ENCODE measurements at regions not wholly inside any gene's neighbourhood (a gene's known extent, or its start where the extent isn't known, plus 50 kb on each side); places are given as distances from the start of the nearest gene placed in this dataset.
"Not testable (repeated sequence)": the region's sequence is repeated elsewhere in the genome, so short reads cannot be mapped to it uniquely, and the experiment has no call there.

- DNase-seq (no peak), ATAC-seq (replicated peaks in 1 of 4) (no peak)
- POLR2A ChIA-PET: no interaction called here
- Mint-ChIP-seq H3K4me3 (no peak overlapping the region), H3K36me3 (no peaks in the 10 kb centered on the region), H3K27me3 (no peaks in the 10 kb centered on the region), H3K27ac (no peak overlapping the region), H3K4me1 (no peaks in the 10 kb centered on the region), H3K9me3 (peaks cover 4 to 38% (median 27%) of the 10 kb centered on the region in 3 donors)
- no peaks in the 10 kb centered on the region for H3K9me3 ChIP-seq
- H3K4me3 ChIP-seq (ENCODE audit: control insufficient read depth in 1 of 2, extremely low read depth in 1 of 2, low read length in 1 of 2): no peak overlapping the region
- H3K27me3 ChIP-seq (replicated peaks in 1 of 2; ENCODE audit: control insufficient read depth in 2 of 2, extremely low read depth in 1 of 2, insufficient read depth in 2 of 2, low read length in 1 of 2): no peaks in the 10 kb centered on the region
- no peaks in the 10 kb centered on the region for H3K4me1 ChIP-seq (ENCODE audit: control insufficient read depth in 1 of 2, extremely low read depth in 1 of 2, insufficient read depth in 2 of 2, low read length in 2 of 2)
- no CpG with 5 or more reads among the region's 5 CpGs for WGBS (ENCODE audit: insufficient coverage)
- CTCF ChIA-PET: no interaction called here
- no peak overlapping the region for H3K27ac ChIP-seq (ENCODE audit: low read length)
- H3K36me3 ChIP-seq (ENCODE audit: control insufficient read depth in 2 of 2, extremely low read depth in 1 of 2, insufficient read depth in 1 of 2, low read length in 1 of 2): no peaks in the 10 kb centered on the region
Observed at GRCh38 chr9:12329623-12329985, 363.6 kb upstream of the TYRP1 start.

- H3K36me3 ChIP-seq (ENCODE audit: control insufficient read depth in 2 of 2, extremely low read depth in 1 of 2, insufficient read depth in 1 of 2, low read length in 1 of 2); H3K4me3 ChIP-seq (ENCODE audit: control insufficient read depth in 1 of 2, extremely low read depth in 1 of 2, low read length in 1 of 2); CTCF ChIA-PET; H3K4me1 Mint-ChIP-seq; H3K4me1 ChIP-seq (ENCODE audit: control insufficient read depth in 1 of 2, extremely low read depth in 1 of 2, insufficient read depth in 2 of 2, low read length in 2 of 2); H3K9me3 ChIP-seq; H3K27me3 Mint-ChIP-seq; H3K27ac ChIP-seq (ENCODE audit: low read length); H3K27ac Mint-ChIP-seq; POLR2A ChIA-PET; ATAC-seq (replicated peaks in 1 of 4); H3K4me3 Mint-ChIP-seq; H3K27me3 ChIP-seq (replicated peaks in 1 of 2; ENCODE audit: control insufficient read depth in 2 of 2, extremely low read depth in 1 of 2, insufficient read depth in 2 of 2, low read length in 1 of 2); DNase-seq; H3K36me3 Mint-ChIP-seq: not testable (repeated sequence)
- peaks cover 4 to 15% (median 13%) of the 10 kb centered on the region in 3 donors for H3K9me3 Mint-ChIP-seq
- WGBS (ENCODE audit: insufficient coverage): 88% methylated on average over 23 of the region's 26 CpGs
Observed at GRCh38 chr9:12333966-12334365, 359.2 kb upstream of the TYRP1 start.

GRCh38 chr9:12350775-12351174, 342.4 kb upstream of the TYRP1 start:
- Histone ChIP-seq H3K9me3 (no peaks in the 10 kb centered on the region), H3K4me1 (ENCODE audit: control insufficient read depth in 1 of 2, extremely low read depth in 1 of 2, insufficient read depth in 2 of 2, low read length in 2 of 2) (no peaks in the 10 kb centered on the region), H3K27me3 (replicated peaks in 1 of 2; ENCODE audit: control insufficient read depth in 2 of 2, extremely low read depth in 1 of 2, insufficient read depth in 2 of 2, low read length in 1 of 2) (no peaks in the 10 kb centered on the region), H3K27ac (ENCODE audit: low read length) (no peak overlapping the region), H3K4me3 (ENCODE audit: control insufficient read depth in 1 of 2, extremely low read depth in 1 of 2, low read length in 1 of 2) (no peak overlapping the region), H3K36me3 (ENCODE audit: control insufficient read depth in 2 of 2, extremely low read depth in 1 of 2, insufficient read depth in 1 of 2, low read length in 1 of 2) (no peaks in the 10 kb centered on the region)
- ChIA-PET CTCF (no interaction called here), POLR2A (no interaction called here)
- Mint-ChIP-seq H3K4me1 (no peaks in the 10 kb centered on the region), H3K27me3 (no peaks in the 10 kb centered on the region), H3K4me3 (no peak overlapping the region), H3K27ac (no peak overlapping the region), H3K36me3 (no peaks in the 10 kb centered on the region), H3K9me3 (peaks cover 14 to 52% (median 22%) of the 10 kb centered on the region in 3 donors)
- no CpG with 5 or more reads among the region's 1 CpG for WGBS (ENCODE audit: insufficient coverage)
- ATAC-seq (replicated peaks in 1 of 4) (no peak), DNase-seq (no peak)

GRCh38 chr9:12351293-12352044, 341.7 kb upstream of the TYRP1 start:
- ChIA-PET POLR2A (interaction anchor here in 1 of 2 donors (0.6 kb wide), 1 partner anchor 12 kb away, joined by 6 read pairs; no protein-coding TSS in a partner anchor), CTCF (no interaction called here)
- H3K36me3 ChIP-seq (ENCODE audit: control insufficient read depth in 2 of 2, extremely low read depth in 1 of 2, insufficient read depth in 1 of 2, low read length in 1 of 2): no peaks in the 10 kb centered on the region
- ATAC-seq (replicated peaks in 1 of 4) (no peak), DNase-seq (no peak)
- Mint-ChIP-seq H3K27me3 (no peaks in the 10 kb centered on the region), H3K9me3 (peaks cover 14 to 49% (median 22%) of the 10 kb centered on the region in 3 donors), H3K4me3 (no peak overlapping the region), H3K36me3 (no peaks in the 10 kb centered on the region), H3K27ac (no peak overlapping the region), H3K4me1 (no peaks in the 10 kb centered on the region)
- 90% methylated on average over 1 of the region's 3 CpGs for WGBS (ENCODE audit: insufficient coverage)
- no peaks in the 10 kb centered on the region for H3K9me3 ChIP-seq
- H3K27me3 ChIP-seq (replicated peaks in 1 of 2; ENCODE audit: control insufficient read depth in 2 of 2, extremely low read depth in 1 of 2, insufficient read depth in 2 of 2, low read length in 1 of 2): no peaks in the 10 kb centered on the region
- no peak overlapping the region for H3K4me3 ChIP-seq (ENCODE audit: control insufficient read depth in 1 of 2, extremely low read depth in 1 of 2, low read length in 1 of 2)
- H3K4me1 ChIP-seq (ENCODE audit: control insufficient read depth in 1 of 2, extremely low read depth in 1 of 2, insufficient read depth in 2 of 2, low read length in 2 of 2): no peaks in the 10 kb centered on the region
- no peak overlapping the region for H3K27ac ChIP-seq (ENCODE audit: low read length)

- no peak overlapping the region for H3K4me3 Mint-ChIP-seq
- no peaks in the 10 kb centered on the region for H3K4me1 ChIP-seq (ENCODE audit: control insufficient read depth in 1 of 2, extremely low read depth in 1 of 2, insufficient read depth in 2 of 2, low read length in 2 of 2)
- ChIA-PET CTCF (no interaction called here), POLR2A (interaction anchor here in 1 of 2 donors (0.6 kb wide), 1 partner anchor 12 kb away, joined by 6 read pairs; no protein-coding TSS in a partner anchor)
- peaks cover 14 to 47% (median 23%) of the 10 kb centered on the region in 3 donors for H3K9me3 Mint-ChIP-seq
- H3K27ac Mint-ChIP-seq: no peak overlapping the region
- no peaks in the 10 kb centered on the region for H3K36me3 Mint-ChIP-seq
- no peak overlapping the region for H3K27ac ChIP-seq (ENCODE audit: low read length)
- no peaks in the 10 kb centered on the region for H3K9me3 ChIP-seq
- no peaks in the 10 kb centered on the region for H3K36me3 ChIP-seq (ENCODE audit: control insufficient read depth in 2 of 2, extremely low read depth in 1 of 2, insufficient read depth in 1 of 2, low read length in 1 of 2)
- H3K4me3 ChIP-seq (ENCODE audit: control insufficient read depth in 1 of 2, extremely low read depth in 1 of 2, low read length in 1 of 2): no peak overlapping the region
- no peaks in the 10 kb centered on the region for H3K27me3 Mint-ChIP-seq
- ATAC-seq (replicated peaks in 1 of 4): no peak
- DNase-seq: no peak
- H3K4me1 Mint-ChIP-seq: no peaks in the 10 kb centered on the region
- H3K27me3 ChIP-seq (replicated peaks in 1 of 2; ENCODE audit: control insufficient read depth in 2 of 2, extremely low read depth in 1 of 2, insufficient read depth in 2 of 2, low read length in 1 of 2): no peaks in the 10 kb centered on the region
Observed at GRCh38 chr9:12352045-12352315, 341.2 kb upstream of the TYRP1 start.

GRCh38 chr9:12363439-12363838, 329.7 kb upstream of the TYRP1 start:
- Histone ChIP-seq H3K27ac (ENCODE audit: low read length) (no peak overlapping the region), H3K36me3 (ENCODE audit: control insufficient read depth in 2 of 2, extremely low read depth in 1 of 2, insufficient read depth in 1 of 2, low read length in 1 of 2) (no peaks in the 10 kb centered on the region), H3K9me3 (no peaks in the 10 kb centered on the region), H3K4me1 (ENCODE audit: control insufficient read depth in 1 of 2, extremely low read depth in 1 of 2, insufficient read depth in 2 of 2, low read length in 2 of 2) (no peaks in the 10 kb centered on the region), H3K27me3 (replicated peaks in 1 of 2; ENCODE audit: control insufficient read depth in 2 of 2, extremely low read depth in 1 of 2, insufficient read depth in 2 of 2, low read length in 1 of 2) (no peaks in the 10 kb centered on the region), H3K4me3 (ENCODE audit: control insufficient read depth in 1 of 2, extremely low read depth in 1 of 2, low read length in 1 of 2) (no peak overlapping the region)
- H3K27ac Mint-ChIP-seq: no peak overlapping the region
- WGBS (ENCODE audit: insufficient coverage): no CpG with 5 or more reads among the region's 2 CpGs
- ChIA-PET CTCF (no interaction called here), POLR2A (interaction anchor here in 1 of 2 donors (0.7 kb wide), 1 partner anchor 12 kb away, joined by 6 read pairs; no protein-coding TSS in a partner anchor)
- H3K36me3 Mint-ChIP-seq: no peaks in the 10 kb centered on the region
- no peak overlapping the region for H3K4me3 Mint-ChIP-seq
- DNase-seq: no peak
- H3K4me1 Mint-ChIP-seq: no peaks in the 10 kb centered on the region
- no peaks in the 10 kb centered on the region for H3K27me3 Mint-ChIP-seq
- H3K9me3 Mint-ChIP-seq: peaks cover 11 to 17% (median 16%) of the 10 kb centered on the region in 3 donors
- ATAC-seq (replicated peaks in 1 of 4): no peak

- Mint-ChIP-seq H3K27ac (no peak overlapping the region), H3K9me3 (peaks cover 11 to 26% (median 23%) of the 10 kb centered on the region in 3 donors), H3K4me1 (no peaks in the 10 kb centered on the region), H3K36me3 (no peaks in the 10 kb centered on the region), H3K4me3 (no peak overlapping the region), H3K27me3 (no peaks in the 10 kb centered on the region)
- WGBS (ENCODE audit: insufficient coverage): 60% methylated on average over 1 of the region's 2 CpGs
- ATAC-seq (replicated peaks in 1 of 4): no peak
- Histone ChIP-seq H3K9me3 (no peaks in the 10 kb centered on the region), H3K4me3 (ENCODE audit: control insufficient read depth in 1 of 2, extremely low read depth in 1 of 2, low read length in 1 of 2) (no peak overlapping the region), H3K27me3 (replicated peaks in 1 of 2; ENCODE audit: control insufficient read depth in 2 of 2, extremely low read depth in 1 of 2, insufficient read depth in 2 of 2, low read length in 1 of 2) (no peaks in the 10 kb centered on the region), H3K36me3 (ENCODE audit: control insufficient read depth in 2 of 2, extremely low read depth in 1 of 2, insufficient read depth in 1 of 2, low read length in 1 of 2) (no peaks in the 10 kb centered on the region), H3K27ac (ENCODE audit: low read length) (no peak overlapping the region), H3K4me1 (ENCODE audit: control insufficient read depth in 1 of 2, extremely low read depth in 1 of 2, insufficient read depth in 2 of 2, low read length in 2 of 2) (no peaks in the 10 kb centered on the region)
- no peak for DNase-seq
- ChIA-PET CTCF (no interaction called here), POLR2A (no interaction called here)
Observed at GRCh38 chr9:12368569-12368968, 324.6 kb upstream of the TYRP1 start.

Data from T-cell (primary cell).